ENCODE measurements at regions not wholly inside any gene's neighbourhood (a gene's known extent, or its start where the extent isn't known, plus 50 kb on each side); places are given as distances from the start of the nearest gene placed in this dataset.
A peak's percentile ranks its signal among the peaks of the same experiment; 100 is the strongest.

GRCh38 chr1:118688891-118689290 is 299.3 kb downstream of the TBX15 start:
- H3K27ac ChIP-seq, result no peak overlapping the region
- H3K36me3 ChIP-seq (replicated peaks), result no peaks in the 10 kb centered on the region
- no peaks in the 10 kb centered on the region for H3K27me3 ChIP-seq (replicated peaks)
- no peak overlapping the region for H3K4me3 ChIP-seq (ENCODE audit: low read depth, low read length)
- DNase-seq, result peak; percentile 20
- in situ Hi-C loops (cut with HindIII; ENCODE audit: low pct_ligation_motif_present, low sequenced_read_pairs), result no loop called here
- TF ChIP-seq CTCF (IDR thresholded peaks at IDR 0.05; ENCODE audit: low read depth, low read length, missing control alignments), result no peak

GRCh38 chr1:118661769-118662320 is 326.3 kb downstream of the TBX15 start:
- in situ Hi-C loops (cut with HindIII; ENCODE audit: low pct_ligation_motif_present, low sequenced_read_pairs), result no loop called here
- Histone ChIP-seq H3K27me3 (replicated peaks) (no peaks in the 10 kb centered on the region), H3K36me3 (replicated peaks) (no peaks in the 10 kb centered on the region), H3K4me3 (ENCODE audit: low read depth, low read length) (no peak overlapping the region), H3K27ac (no peak overlapping the region)
- TF ChIP-seq CTCF (IDR thresholded peaks at IDR 0.05; ENCODE audit: low read depth, low read length, missing control alignments), result no peak
- DNase-seq, result no peak

GRCh38 chr1:118660769-118661168 is 327.4 kb downstream of the TBX15 start:
- TF ChIP-seq CTCF (IDR thresholded peaks at IDR 0.05; ENCODE audit: low read depth, low read length, missing control alignments), result no peak
- in situ Hi-C loops (cut with HindIII; ENCODE audit: low pct_ligation_motif_present, low sequenced_read_pairs), result no loop called here

GRCh38 chr1:118659646-118660045 is 328.5 kb downstream of the TBX15 start:
- TF ChIP-seq CTCF (IDR thresholded peaks at IDR 0.05; ENCODE audit: low read depth, low read length, missing control alignments), result no peak
- in situ Hi-C loops (cut with HindIII; ENCODE audit: low pct_ligation_motif_present, low sequenced_read_pairs), result no loop called here
- Histone ChIP-seq H3K36me3 (replicated peaks) (no peaks in the 10 kb centered on the region), H3K4me3 (ENCODE audit: low read depth, low read length) (no peak overlapping the region), H3K27ac (no peak overlapping the region), H3K27me3 (replicated peaks) (no peaks in the 10 kb centered on the region)
- DNase-seq, result peak; percentile 12

More at GRCh38 chr1:118660769-118661168, 327.4 kb downstream of the TBX15 start:
- DNase-seq, result no peak
- Histone ChIP-seq H3K27me3 (replicated peaks) (no peaks in the 10 kb centered on the region), H3K4me3 (ENCODE audit: low read depth, low read length) (no peak overlapping the region), H3K27ac (no peak overlapping the region), H3K36me3 (replicated peaks) (no peaks in the 10 kb centered on the region)

GRCh38 chr1:118650107-118650807 is 337.9 kb downstream of the TBX15 start:
- Histone ChIP-seq H3K4me3 (ENCODE audit: low read depth, low read length) (no peak overlapping the region), H3K27me3 (replicated peaks) (no peaks in the 10 kb centered on the region), H3K27ac (no peak overlapping the region), H3K36me3 (replicated peaks) (no peaks in the 10 kb centered on the region)
- no peak for TF ChIP-seq CTCF (IDR thresholded peaks at IDR 0.05; ENCODE audit: low read depth, low read length, missing control alignments)
- in situ Hi-C loops (cut with HindIII; ENCODE audit: low pct_ligation_motif_present, low sequenced_read_pairs), result no loop called here
- no peak for DNase-seq
